HUES48 (cell line): ENCODE measurements at regions not wholly inside any gene's neighbourhood (a gene's known extent, or its start where the extent isn't known, plus 50 kb on each side); places are given as distances from the start of the nearest gene placed in this dataset.

Experiments
- H3K27ac ChIP-seq: one replicate; pipeline ENCODE4 v1.7.0; 2013; ENCODE audit warnings: low read depth, low read length, inconsistent platforms
- H3K27me3 ChIP-seq: 2 replicates; pipeline ENCODE4 v1.6.1; 2013; ENCODE audit warnings: mild to moderate bottlenecking, low read length; ENCODE audit not compliant: control insufficient read depth, insufficient read depth
- H3K36me3 ChIP-seq: 2 replicates; pipeline ENCODE4 v1.6.1; 2013; ENCODE audit warnings: low read length; ENCODE audit not compliant: control insufficient read depth, insufficient read depth
- H3K4me1 ChIP-seq: 2 replicates; pipeline ENCODE4 v1.6.1; 2013; ENCODE audit warnings: mild to moderate bottlenecking, low read length; ENCODE audit not compliant: control insufficient read depth, insufficient read depth
- H3K4me3 ChIP-seq: 2 replicates; pipeline ENCODE4 v1.5.1; 2013; ENCODE audit warnings: mild to moderate bottlenecking, low read depth, low read length
- H3K9ac ChIP-seq: 2 replicates; pipeline ENCODE4 v1.6.1; 2013; ENCODE audit warnings: mild to moderate bottlenecking, low read depth, low read length, moderate library complexity
- H3K9me3 ChIP-seq: 2 replicates; pipeline ENCODE4 v1.6.1; 2013; ENCODE audit warnings: low read length; ENCODE audit not compliant: control insufficient read depth, insufficient read depth

DNA sequence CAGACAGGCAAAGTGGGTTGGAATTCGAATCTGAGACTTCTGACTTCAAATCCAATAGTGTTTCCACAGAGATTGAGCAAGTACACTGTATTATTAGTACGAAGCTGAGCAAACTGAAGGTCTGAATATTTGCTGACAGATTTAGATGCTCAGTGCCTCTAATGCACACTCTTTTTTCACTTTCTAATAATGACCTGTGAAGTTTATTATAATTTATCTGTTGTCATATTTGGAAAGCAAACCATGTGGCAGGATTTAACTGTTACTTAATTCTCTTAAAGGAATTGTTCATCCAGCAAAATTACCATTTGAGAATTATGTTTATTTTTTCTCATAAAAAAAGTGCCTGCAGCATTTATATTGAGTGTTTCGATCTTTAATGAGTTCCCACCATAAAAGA is 277.3 kb downstream of the DMRT2 start:
- Histone ChIP-seq H3K9me3 (no peaks in the 10 kb centered on the region), H3K4me1 (no peaks in the 10 kb centered on the region), H3K36me3 (no peaks in the 10 kb centered on the region), H3K4me3 (no peak overlapping the region), H3K27me3 (no peaks in the 10 kb centered on the region), H3K27ac (no peak overlapping the region), H3K9ac (no peak overlapping the region)

DNA sequence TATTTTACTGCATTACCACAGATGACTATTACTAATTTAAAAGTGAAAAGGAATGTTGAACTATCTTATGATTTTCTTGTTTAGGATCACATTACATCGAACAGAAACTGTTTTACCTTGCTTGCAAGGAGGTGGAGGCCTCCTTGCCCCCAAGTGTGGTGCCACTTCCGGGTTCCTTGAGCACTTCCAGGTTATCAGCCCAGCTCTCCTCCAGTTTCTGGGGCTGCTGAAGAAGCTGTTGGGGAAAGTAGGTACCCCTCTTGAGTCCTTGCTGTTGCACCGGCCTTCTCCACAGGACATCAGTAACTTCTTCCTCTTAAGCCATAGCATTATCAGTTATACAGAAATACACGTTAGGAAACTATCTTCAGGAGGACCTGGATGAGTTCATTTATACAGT is 278.2 kb downstream of the DMRT2 start:
- H3K4me3 ChIP-seq = no peak overlapping the region
- no peaks in the 10 kb centered on the region for H3K27me3 ChIP-seq
- H3K36me3 ChIP-seq = no peaks in the 10 kb centered on the region
- no peak overlapping the region for H3K9ac ChIP-seq
- H3K27ac ChIP-seq = no peak overlapping the region
- no peaks in the 10 kb centered on the region for H3K9me3 ChIP-seq
- H3K4me1 ChIP-seq = no peaks in the 10 kb centered on the region

DNA sequence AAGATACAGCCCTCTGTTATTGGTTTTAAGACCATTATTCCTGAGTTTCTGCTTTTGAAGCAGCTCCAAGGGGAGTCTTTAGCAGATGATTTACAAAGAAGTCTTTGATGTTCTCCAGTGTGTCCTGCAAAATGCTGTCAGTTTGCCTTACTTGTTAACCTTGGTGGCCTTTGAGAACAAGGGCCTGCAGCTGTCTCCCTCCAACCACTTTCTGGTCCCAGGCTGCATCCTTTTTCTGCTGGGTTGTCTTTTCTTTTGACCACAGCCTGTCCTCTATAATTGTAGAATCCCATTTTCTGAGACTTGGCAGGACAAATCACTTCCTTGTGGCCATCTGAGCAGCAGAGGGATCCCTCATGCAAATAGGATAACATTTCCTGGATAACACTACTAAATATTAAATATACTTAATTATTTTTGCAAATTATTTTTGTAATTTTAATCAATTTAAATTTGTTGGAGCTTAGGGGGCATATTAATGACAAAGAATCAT is 281.4 kb downstream of the DMRT2 start:
- H3K36me3 ChIP-seq = no peaks in the 10 kb centered on the region
- H3K4me1 ChIP-seq = no peaks in the 10 kb centered on the region
- H3K27ac ChIP-seq = no peak overlapping the region
- H3K4me3 ChIP-seq = no peak overlapping the region
- H3K27me3 ChIP-seq = no peaks in the 10 kb centered on the region
- H3K9me3 ChIP-seq = no peaks in the 10 kb centered on the region
- no peak overlapping the region for H3K9ac ChIP-seq

DNA sequence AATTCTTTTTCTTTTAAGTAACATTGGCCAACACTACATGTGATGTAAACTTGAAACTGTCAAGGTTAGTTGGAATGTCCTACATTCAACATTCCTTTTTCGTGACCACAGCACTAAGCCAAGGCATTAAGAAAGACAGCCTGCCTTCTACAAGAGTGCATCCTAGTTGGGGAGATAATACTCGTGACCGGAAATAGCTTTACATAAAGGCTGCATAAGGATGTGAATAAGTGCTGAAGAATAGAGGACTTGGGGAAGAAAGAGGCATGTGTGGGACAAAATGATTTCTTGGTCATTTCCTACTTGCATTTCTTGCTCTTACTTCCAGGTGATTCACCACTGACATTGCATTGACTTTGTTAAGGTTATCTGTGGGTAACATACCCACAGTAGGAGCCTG is 282.0 kb downstream of the DMRT2 start:
- no peak overlapping the region for H3K4me3 ChIP-seq
- H3K9me3 ChIP-seq = no peaks in the 10 kb centered on the region
- no peaks in the 10 kb centered on the region for H3K4me1 ChIP-seq
- no peaks in the 10 kb centered on the region for H3K36me3 ChIP-seq
- no peak overlapping the region for H3K27ac ChIP-seq
- no peaks in the 10 kb centered on the region for H3K27me3 ChIP-seq
- H3K9ac ChIP-seq = no peak overlapping the region

DNA sequence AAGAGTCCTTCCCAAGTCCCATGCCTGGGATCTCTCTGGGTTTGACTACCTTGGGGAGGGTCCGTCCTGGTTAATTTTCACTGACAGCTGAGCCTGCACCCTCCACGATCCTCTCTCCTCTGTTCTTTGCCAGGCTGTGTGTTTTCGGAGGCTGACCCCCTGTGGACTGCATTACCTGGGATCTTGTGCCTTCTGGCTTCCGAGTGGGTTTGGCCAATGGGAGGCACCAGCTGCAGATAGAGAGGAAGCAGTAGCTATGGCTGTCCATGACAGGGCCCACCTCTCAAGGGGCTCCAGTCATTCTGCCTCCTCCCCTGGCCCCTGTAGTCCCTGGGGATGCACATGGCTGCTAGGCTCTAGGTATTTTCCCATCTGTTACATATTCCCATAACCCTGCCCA is 285.0 kb downstream of the DMRT2 start:
- H3K27ac ChIP-seq = no peak overlapping the region
- no peaks in the 10 kb centered on the region for H3K36me3 ChIP-seq
- H3K4me3 ChIP-seq = no peak overlapping the region

DNA sequence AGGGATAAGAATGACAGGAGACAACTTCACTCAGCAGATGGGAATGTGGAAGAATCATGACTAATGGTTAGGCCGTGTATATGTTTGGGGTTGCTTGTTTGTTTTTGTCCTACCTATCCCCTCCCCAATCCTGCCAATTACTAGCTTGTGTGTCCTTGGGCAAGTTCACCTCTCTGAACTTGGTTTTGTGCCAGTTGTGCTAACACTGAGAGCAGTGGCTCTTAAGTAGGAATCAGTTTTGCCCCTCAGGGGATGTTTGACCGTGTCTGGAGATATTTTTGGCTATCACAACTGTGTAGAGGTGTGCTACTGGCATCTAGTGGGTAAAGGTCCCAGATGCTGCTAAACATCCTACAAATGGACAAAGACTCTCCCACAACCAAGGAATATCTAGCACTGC is 287.0 kb downstream of the DMRT2 start:
- Histone ChIP-seq H3K36me3 (no peaks in the 10 kb centered on the region), H3K4me3 (no peak overlapping the region), H3K4me1 (no peaks in the 10 kb centered on the region), H3K9ac (no peak overlapping the region), H3K27ac (no peak overlapping the region), H3K9me3 (no peaks in the 10 kb centered on the region), H3K27me3 (no peaks in the 10 kb centered on the region)

More for the DNA sequence above, 285.0 kb downstream of the DMRT2 start:
- no peak overlapping the region for H3K9ac ChIP-seq
- no peaks in the 10 kb centered on the region for H3K4me1 ChIP-seq
- no peaks in the 10 kb centered on the region for H3K27me3 ChIP-seq
- H3K9me3 ChIP-seq = no peaks in the 10 kb centered on the region

DNA sequence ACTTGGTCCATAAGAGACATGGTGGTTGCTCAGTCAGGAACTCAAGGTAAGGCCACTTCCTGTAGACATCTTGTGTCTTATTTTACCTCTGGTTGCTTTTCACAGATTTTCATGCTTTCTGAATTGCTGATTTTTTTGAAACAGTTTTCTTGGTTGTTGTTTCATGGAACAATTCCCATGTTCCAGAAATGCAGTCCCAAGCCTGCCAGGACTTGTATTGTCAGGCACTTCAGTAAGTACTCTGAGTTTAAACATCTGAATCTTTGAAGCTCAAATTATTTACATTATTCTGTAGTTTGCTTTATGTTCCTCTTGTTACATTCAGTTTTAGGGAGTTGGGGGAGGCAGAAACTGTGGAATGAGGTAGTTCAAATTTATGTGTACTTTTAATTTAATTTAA is 290.2 kb downstream of the DMRT2 start:
- Histone ChIP-seq H3K4me3 (no peak overlapping the region), H3K4me1 (no peaks in the 10 kb centered on the region), H3K27me3 (no peaks in the 10 kb centered on the region), H3K27ac (no peak overlapping the region), H3K9me3 (no peaks in the 10 kb centered on the region; the same call in 1 of the 2 replicates), H3K9ac (no peak overlapping the region), H3K36me3 (no peaks in the 10 kb centered on the region)

DNA sequence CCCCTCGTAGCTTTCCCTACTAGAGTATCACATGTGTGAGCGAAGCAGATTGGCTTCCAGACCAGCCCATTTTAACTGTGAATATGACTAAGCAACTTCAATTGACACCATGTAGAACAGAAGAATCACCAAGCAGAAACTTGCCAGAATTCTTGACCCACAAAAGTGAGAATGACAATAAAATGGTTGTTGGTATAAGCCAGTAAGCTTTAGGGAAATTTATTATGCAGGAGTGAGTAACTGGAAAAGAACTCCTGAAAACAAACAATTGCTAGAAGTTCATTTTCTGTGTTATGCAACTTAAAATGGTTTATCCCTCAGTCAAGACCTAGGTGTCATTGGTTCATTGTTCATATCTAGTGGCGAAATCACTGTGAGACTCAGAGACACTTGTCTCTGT is 303.1 kb downstream of the DMRT2 start:
- no peak overlapping the region for H3K27ac ChIP-seq
- no peak overlapping the region for H3K4me3 ChIP-seq
- no peaks in the 10 kb centered on the region for H3K36me3 ChIP-seq
- H3K9ac ChIP-seq = no peak overlapping the region
- H3K9me3 ChIP-seq = no peaks in the 10 kb centered on the region
- no peaks in the 10 kb centered on the region for H3K27me3 ChIP-seq
- H3K4me1 ChIP-seq = no peaks in the 10 kb centered on the region

DNA sequence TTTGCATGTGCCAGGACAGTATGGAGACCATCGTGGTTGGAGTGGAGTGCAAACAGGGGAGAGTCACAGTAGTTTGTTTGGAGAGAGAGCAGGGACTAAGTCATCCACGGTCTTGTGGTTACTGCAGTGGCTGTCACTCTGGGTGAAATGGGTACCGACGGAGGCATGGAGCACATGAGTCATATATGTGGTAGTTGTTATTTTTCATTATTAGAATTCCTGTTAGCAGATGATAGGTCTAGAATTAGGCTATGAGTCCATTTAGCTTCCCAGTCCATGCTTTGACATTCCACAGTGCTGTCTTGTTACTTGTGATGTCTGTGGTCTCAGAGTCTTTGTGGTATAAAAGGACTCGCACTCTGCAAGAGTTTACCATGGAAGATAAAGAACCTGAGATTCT is 303.9 kb downstream of the DMRT2 start:
- no peak overlapping the region for H3K9ac ChIP-seq
- no peak overlapping the region for H3K4me3 ChIP-seq
- H3K27ac ChIP-seq = no peak overlapping the region
- no peaks in the 10 kb centered on the region for H3K27me3 ChIP-seq
- H3K4me1 ChIP-seq = no peaks in the 10 kb centered on the region
- no peaks in the 10 kb centered on the region for H3K36me3 ChIP-seq
- no peaks in the 10 kb centered on the region for H3K9me3 ChIP-seq

DNA sequence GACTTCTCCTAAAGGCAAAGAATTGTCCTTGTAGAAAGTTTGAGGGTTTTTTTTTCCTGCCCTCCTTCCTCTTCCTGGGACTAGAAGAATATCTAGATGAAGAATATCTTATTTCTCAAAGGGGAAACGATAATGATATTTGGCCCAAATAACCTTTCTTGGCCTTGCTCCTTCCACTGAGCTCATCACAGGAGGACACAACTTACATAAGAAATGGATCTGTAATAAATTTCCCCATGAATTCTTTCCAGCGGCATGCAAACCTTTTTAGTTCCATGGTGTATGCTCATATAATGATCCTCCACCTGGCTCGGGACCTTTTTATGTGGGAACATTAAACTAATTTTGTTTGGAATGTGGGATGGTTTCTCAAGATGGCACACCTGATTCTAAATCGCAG is 304.4 kb downstream of the DMRT2 start:
- no peak overlapping the region for H3K9ac ChIP-seq
- no peaks in the 10 kb centered on the region for H3K27me3 ChIP-seq
- H3K27ac ChIP-seq = no peak overlapping the region
- H3K4me3 ChIP-seq = no peak overlapping the region
- H3K4me1 ChIP-seq = no peaks in the 10 kb centered on the region
- H3K36me3 ChIP-seq = no peaks in the 10 kb centered on the region
- no peaks in the 10 kb centered on the region for H3K9me3 ChIP-seq

DNA sequence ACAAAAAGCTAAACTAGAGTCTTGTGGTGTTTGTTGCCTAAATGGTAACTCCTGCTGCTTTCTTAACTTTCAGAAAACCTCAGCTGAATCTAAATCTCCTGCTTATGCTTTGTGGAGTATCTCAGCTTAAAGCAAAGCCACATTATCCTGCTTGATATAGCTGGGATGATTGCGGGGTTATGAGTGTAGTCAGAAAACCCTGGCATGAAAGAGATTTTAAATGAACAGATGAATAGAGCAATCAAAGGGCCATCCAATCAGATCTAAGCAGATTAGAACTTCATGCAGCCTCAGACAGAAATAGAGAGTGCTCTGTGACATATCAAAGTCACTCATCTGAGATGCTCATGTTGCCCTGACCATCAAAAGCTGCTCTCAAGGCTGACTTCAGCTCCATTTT is 305.5 kb downstream of the DMRT2 start:
- Histone ChIP-seq H3K9me3 (no peaks in the 10 kb centered on the region), H3K4me1 (no peaks in the 10 kb centered on the region), H3K27me3 (no peaks in the 10 kb centered on the region), H3K4me3 (no peak overlapping the region), H3K36me3 (no peaks in the 10 kb centered on the region), H3K27ac (no peak overlapping the region), H3K9ac (no peak overlapping the region)

DNA sequence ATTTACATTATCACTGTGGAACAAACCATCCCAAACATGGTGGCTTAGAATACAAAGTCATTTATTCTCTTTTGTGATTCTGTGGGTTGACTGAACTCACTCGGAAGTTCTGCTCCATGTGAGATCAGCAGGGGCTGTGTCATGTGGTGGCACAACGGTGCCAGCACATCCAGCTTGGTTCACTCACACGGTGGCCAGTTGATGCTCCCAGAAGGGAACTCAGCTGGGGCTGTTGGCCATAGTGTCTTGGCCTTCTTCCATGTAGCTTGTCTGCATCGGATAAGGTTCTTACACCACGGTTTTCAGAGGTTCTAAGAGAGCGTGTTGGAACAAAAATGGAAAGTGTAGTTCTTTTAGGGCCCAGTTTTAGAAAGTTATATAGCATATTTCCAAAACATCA is 312.7 kb downstream of the DMRT2 start:
- no peak overlapping the region for H3K9ac ChIP-seq
- H3K9me3 ChIP-seq = no peaks in the 10 kb centered on the region
- no peaks in the 10 kb centered on the region for H3K27me3 ChIP-seq
- H3K36me3 ChIP-seq = no peaks in the 10 kb centered on the region
- H3K4me1 ChIP-seq = no peaks in the 10 kb centered on the region
- no peak overlapping the region for H3K4me3 ChIP-seq
- no peak overlapping the region for H3K27ac ChIP-seq
